OCI-M2 (cell line): ENCODE measurements at regions not wholly inside any gene's neighbourhood (a gene's known extent, or its start where the extent isn't known, plus 50 kb on each side); places are given as distances from the start of the nearest gene placed in this dataset.

Experiments
- DNase-seq: peaks from one replicate; lab custom pipeline; 2025; ENCODE audit not compliant: unreplicated experiment; lab: John Stamatoyannopoulos, UW

- DNase-seq = no peak
Observed at GRCh38 chr16:87186446-87186845, 130.7 kb downstream of the C16orf95 start.

- DNase-seq = no peak
Observed at GRCh38 chr16:87186876-87187533, 130.2 kb downstream of the C16orf95 start.

- DNase-seq = no peak
Observed at GRCh38 chr16:87188104-87188503, 129.1 kb downstream of the C16orf95 start.

- DNase-seq = no peak
Observed at GRCh38 chr16:87189426-87189825, 127.8 kb downstream of the C16orf95 start.

- DNase-seq = no peak
Observed at GRCh38 chr16:87190288-87191230, 126.6 kb downstream of the C16orf95 start.

- no peak for DNase-seq
Observed at GRCh38 chr16:87192452-87193073, 124.6 kb downstream of the C16orf95 start.

- DNase-seq = no peak
Observed at GRCh38 chr16:87194172-87194571, 123.0 kb downstream of the C16orf95 start.

GRCh38 chr16:87195161-87195560 is 122.0 kb downstream of the C16orf95 start:
- no peak for DNase-seq

- no peak for DNase-seq
Observed at GRCh38 chr16:87196231-87196630, 121.0 kb downstream of the C16orf95 start.

- no peak for DNase-seq
Observed at GRCh38 chr16:87196661-87197060, 120.5 kb downstream of the C16orf95 start.

GRCh38 chr16:87198328-87198832 is 118.8 kb downstream of the C16orf95 start:
- no peak for DNase-seq

GRCh38 chr16:87198881-87199280 is 118.3 kb downstream of the C16orf95 start:
- no peak for DNase-seq

GRCh38 chr16:87199379-87199778 is 117.8 kb downstream of the C16orf95 start:
- no peak for DNase-seq

GRCh38 chr16:87199901-87200300 is 117.3 kb downstream of the C16orf95 start:
- DNase-seq = no peak

- DNase-seq = no peak
Observed at GRCh38 chr16:87200637-87201036, 116.6 kb downstream of the C16orf95 start.

- no peak for DNase-seq
Observed at GRCh38 chr16:87201052-87201451, 116.1 kb downstream of the C16orf95 start.

- DNase-seq = no peak
Observed at GRCh38 chr16:87201790-87202189, 115.4 kb downstream of the C16orf95 start.

GRCh38 chr16:87202346-87202745 is 114.8 kb downstream of the C16orf95 start:
- no peak for DNase-seq

- no peak for DNase-seq
Observed at GRCh38 chr16:87203060-87203656, 114.0 kb downstream of the C16orf95 start.

- no peak for DNase-seq
Observed at GRCh38 chr16:87206646-87207451, 110.3 kb downstream of the C16orf95 start.
